ENCODE measurements at regions not wholly inside any gene's neighbourhood (a gene's known extent, or its start where the extent isn't known, plus 50 kb on each side); places are given as distances from the start of the nearest gene placed in this dataset.

- TF ChIP-seq, protein P1, sequence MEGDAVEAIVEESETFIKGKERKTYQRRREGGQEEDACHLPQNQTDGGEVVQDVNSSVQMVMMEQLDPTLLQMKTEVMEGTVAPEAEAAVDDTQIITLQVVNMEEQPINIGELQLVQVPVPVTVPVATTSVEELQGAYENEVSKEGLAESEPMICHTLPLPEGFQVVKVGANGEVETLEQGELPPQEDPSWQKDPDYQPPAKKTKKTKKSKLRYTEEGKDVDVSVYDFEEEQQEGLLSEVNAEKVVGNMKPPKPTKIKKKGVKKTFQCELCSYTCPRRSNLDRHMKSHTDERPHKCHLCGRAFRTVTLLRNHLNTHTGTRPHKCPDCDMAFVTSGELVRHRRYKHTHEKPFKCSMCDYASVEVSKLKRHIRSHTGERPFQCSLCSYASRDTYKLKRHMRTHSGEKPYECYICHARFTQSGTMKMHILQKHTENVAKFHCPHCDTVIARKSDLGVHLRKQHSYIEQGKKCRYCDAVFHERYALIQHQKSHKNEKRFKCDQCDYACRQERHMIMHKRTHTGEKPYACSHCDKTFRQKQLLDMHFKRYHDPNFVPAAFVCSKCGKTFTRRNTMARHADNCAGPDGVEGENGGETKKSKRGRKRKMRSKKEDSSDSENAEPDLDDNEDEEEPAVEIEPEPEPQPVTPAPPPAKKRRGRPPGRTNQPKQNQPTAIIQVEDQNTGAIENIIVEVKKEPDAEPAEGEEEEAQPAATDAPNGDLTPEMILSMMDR (IDR thresholded peaks at IDR 0.05), result no peak
- TF ChIP-seq POLR2AphosphoS5 (IDR thresholded peaks at IDR 0.05) (no peak), EP300 (IDR thresholded peaks at IDR 0.05) (no peak), POLR2A (IDR thresholded peaks at IDR 0.05) (no peak)
Observed at GRCh38 chr3:117026401-117026800, 316.8 kb downstream of the TUSC7 start.
